GM20000 (cell line): ENCODE measurements at regions not wholly inside any gene's neighbourhood (a gene's known extent, or its start where the extent isn't known, plus 50 kb on each side); places are given as distances from the start of the nearest gene placed in this dataset.

Source experiments
- DNase-seq: peaks from one replicate; pipeline ENCODE4 v3.0.0; 2012; ENCODE audit warnings: low spot score
- CTCF ChIP-seq: IDR thresholded peaks from 2 replicates; pipeline ENCODE4 v1.5.1; 2012; ENCODE audit warnings: mild to moderate bottlenecking, control low read depth; ENCODE audit errors: extremely low read depth, missing control alignments

- no peak for DNase-seq
- TF ChIP-seq CTCF, result no peak
These were observed 305.4 kb upstream of the SLITRK1 start for GRCh38 chr13:84187626-84188025.

- DNase-seq, result no peak
- no peak for TF ChIP-seq CTCF
These were observed 257.4 kb upstream of the SLITRK1 start for GRCh38 chr13:84139561-84140158.

- TF ChIP-seq CTCF, result no peak
- DNase-seq, result no peak
These were observed 255.0 kb upstream of the SLITRK1 start for GRCh38 chr13:84137292-84137691.

GRCh38 chr13:84136582-84136981, 254.3 kb upstream of the SLITRK1 start:
- no peak for TF ChIP-seq CTCF
- no peak for DNase-seq

- TF ChIP-seq CTCF, result no peak
These were observed 250.2 kb upstream of the SLITRK1 start for GRCh38 chr13:84132491-84132890.

GRCh38 chr13:84131249-84131648, 249.0 kb upstream of the SLITRK1 start:
- no peak for DNase-seq
- TF ChIP-seq CTCF, result no peak

More at GRCh38 chr13:84132491-84132890, 250.2 kb upstream of the SLITRK1 start:
- DNase-seq, result no peak

- TF ChIP-seq CTCF, result no peak
- no peak for DNase-seq
These were observed 248.3 kb upstream of the SLITRK1 start for GRCh38 chr13:84130495-84131114.
